HCT116 (cell line): ENCODE measurements at regions not wholly inside any gene's neighbourhood (a gene's known extent, or its start where the extent isn't known, plus 50 kb on each side); places are given as distances from the start of the nearest gene placed in this dataset.

ENCODE experiments used
- ATAC-seq: fragments of 200-7000 bp; cut with Tn5 transposase; 2 replicates; pipeline ENCODE4 v1.9.1; 2020; ENCODE audit warnings: mild to moderate bottlenecking, moderate library complexity
- BruUV-seq: library from RNA; stranded (reverse); fragments of 400-500 nt; replicated peaks from 2 replicates; lab custom pipeline; 2021; lab: Mats Ljungman, UMichigan
- CTCF ChIA-PET: fragments of 300-600 bp; sonication (Branson Sonifier 250); formaldehyde crosslinking; loops from one replicate; lab custom pipeline; 2021; ENCODE audit warnings: antibody characterized with exemption; lab: Charles Lee
- POLR2A ChIA-PET: fragments of 300-600, 350-600 bp; sonication (Branson Sonifier 250); formaldehyde crosslinking; loops from one replicate; lab custom pipeline; 2021; ENCODE audit warnings: antibody characterized with exemption; lab: Charles Lee
- RAD21 ChIA-PET, 2 experiments: fragments of 300-600 bp; sonication (Branson Sonifier 250); formaldehyde crosslinking; loops; one replicate each; lab custom pipeline; 2023; ENCODE audit warnings: low total read pairs in 2 of 2; ENCODE audit not compliant: uncharacterized antibody in 2 of 2, unreplicated experiment in 2 of 2, low non-redundant PET in 1 of 2; lab: Charles Lee
- DNase-seq: peaks from one replicate; pipeline ENCODE4 v3.0.0-alpha.2; 2010; ENCODE audit warnings: low read depth, low spot score
- H2AFZ ChIP-seq: fragments of 200-600 bp; shearing (Covaris generic), sonication (generic); 2 replicates; pipeline ENCODE4 v1.6.1; 2017; ENCODE audit warnings: low read depth, mixed run types, mixed read lengths, antibody characterized with exemption, low read length; ENCODE audit not compliant: poor library complexity, severe bottlenecking
- H3K27ac ChIP-seq: 2 replicates; pipeline ENCODE4 v1.5.1; 2012; ENCODE audit warnings: low read depth, low read length
- H3K27me3 ChIP-seq: fragments of 200-600 bp; sonication (generic); 2 replicates; pipeline ENCODE4 v1.6.1; 2016; ENCODE audit warnings: mixed run types, low read length, mixed read lengths; ENCODE audit not compliant: insufficient read depth
- H3K36me3 ChIP-seq, 2 experiments: fragments of 200-500 bp in 1 of 2; fragments of 200-600 bp in 1 of 2; sonication (Bioruptor generic) in 1 of 2; sonication (generic) in 1 of 2; 2 replicates each; pipeline versions ENCODE4 v1.5.1 to v1.6.1; 2014 to 2016; ENCODE audit warnings: low read length in 2 of 2, inconsistent platforms in 1 of 2, mixed read lengths in 1 of 2, mixed run types in 1 of 2; ENCODE audit not compliant: insufficient read depth in 2 of 2, control insufficient read depth in 1 of 2
- H3K4me1 ChIP-seq, 2 experiments: fragments of 200-600 bp in 1 of 2; sonication (generic) in 1 of 2; 2 replicates each; pipeline versions ENCODE4 v1.5.1 to v1.6.1; 2012 to 2017; ENCODE audit warnings: low read length in 2 of 2, inconsistent platforms in 1 of 2, mild to moderate bottlenecking in 1 of 2, mixed read lengths in 1 of 2, mixed run types in 1 of 2, moderate library complexity in 1 of 2; ENCODE audit not compliant: insufficient read depth in 2 of 2, control insufficient read depth in 1 of 2
- H3K4me2 ChIP-seq: fragments of 200-600 bp; sonication (generic); 2 replicates; pipeline ENCODE4 v1.6.1; 2017; ENCODE audit warnings: mixed run types, low read length, mixed read lengths
- H3K4me3 ChIP-seq, 2 experiments: fragments of 200-600 bp in 1 of 2; sonication (generic) in 1 of 2; replicated peaks in 1 of 2; 2 replicates each; pipeline ENCODE4 v1.5.1; 2011 to 2016; ENCODE audit warnings: low read length in 2 of 2, control low read depth in 1 of 2, low read depth in 1 of 2, mild to moderate bottlenecking in 1 of 2, mixed read lengths in 1 of 2, mixed run types in 1 of 2
- H3K79me2 ChIP-seq: fragments of 200-600 bp; sonication (generic); 2 replicates; pipeline ENCODE4 v1.6.1; 2017; ENCODE audit warnings: mild to moderate bottlenecking, mixed run types, low read length, moderate library complexity, mixed read lengths; ENCODE audit not compliant: insufficient read depth
- H3K9ac ChIP-seq: fragments of 200-600 bp; sonication (generic); 2 replicates; pipeline ENCODE4 v1.6.1; 2016; ENCODE audit warnings: low read length, mixed read lengths
- H3K9me2 ChIP-seq: fragments of 200-600 bp; sonication (generic), shearing (Covaris generic); 2 replicates; pipeline ENCODE4 v1.6.1; 2017; ENCODE audit warnings: mixed run types, mild to moderate bottlenecking, moderate library complexity; ENCODE audit not compliant: insufficient read depth
- H3K9me3 ChIP-seq, 2 experiments: fragments of 200-500 bp in 1 of 2; fragments of 200-600 bp in 1 of 2; sonication (Bioruptor generic) in 1 of 2; sonication (generic) in 1 of 2; 2 replicates each; pipeline ENCODE4 v1.6.1; 2014 to 2017; ENCODE audit warnings: low read length in 2 of 2, mixed read lengths in 2 of 2, inconsistent platforms in 1 of 2, low read depth in 1 of 2, mild to moderate bottlenecking in 1 of 2, mixed run types in 1 of 2, moderate library complexity in 1 of 2; ENCODE audit not compliant: control insufficient read depth in 1 of 2, insufficient read depth in 1 of 2
- H4K20me1 ChIP-seq: fragments of 200-600 bp; sonication (generic), shearing (Covaris generic); 2 replicates; pipeline ENCODE4 v1.6.1; 2017; ENCODE audit warnings: mixed run types, mild to moderate bottlenecking, moderate library complexity; ENCODE audit not compliant: insufficient read depth
- EGR1 ChIP-seq: IDR thresholded peaks from 2 replicates; pipeline ENCODE4 v1.6.1; 2012; ENCODE audit warnings: low read depth
- EZH2phosphoT487 ChIP-seq: fragments of 200-600 bp; IDR thresholded peaks from 2 replicates; pipeline ENCODE4 v1.6.1; 2018; ENCODE audit warnings: antibody characterized with exemption, borderline replicate concordance
- JUND ChIP-seq: IDR thresholded peaks from 2 replicates; pipeline ENCODE4 v1.6.1; 2012
- SIN3A ChIP-seq: IDR thresholded peaks from 2 replicates; pipeline ENCODE4 v1.6.1; 2012; ENCODE audit warnings: low read depth
- TCF7L2 ChIP-seq: IDR thresholded peaks from 2 replicates; pipeline ENCODE4 v1.7.0; 2011; ENCODE audit warnings: borderline replicate concordance, inconsistent platforms; ENCODE audit not compliant: insufficient read depth, insufficient read length; ENCODE audit errors: extremely low read depth
- YY1 ChIP-seq: IDR thresholded peaks from 2 replicates; pipeline ENCODE4 v1.6.1; 2011; ENCODE audit warnings: low read length, low read depth, moderate library complexity, mild to moderate bottlenecking; ENCODE audit not compliant: insufficient replicate concordance; ENCODE audit errors: extremely low read depth
- ZFX ChIP-seq: fragments of 450-650 bp; IDR thresholded peaks from 2 replicates; pipeline ENCODE4 v1.6.1; 2017
- ZNF274 ChIP-seq: fragments of 200-500 bp; sonication (Bioruptor generic); IDR thresholded peaks from 2 replicates; pipeline ENCODE4 v1.6.1; 2014; ENCODE audit warnings: mild to moderate bottlenecking, low read depth, low read length, inconsistent platforms
- intact Hi-C: fragments of 100-400 bp; cut with micrococcal nuclease; formaldehyde crosslinking; loops from 2 replicates; pipeline ENCODE4 v1.10.0; 2022
- TF ChIP-seq, protein P1 (sequence below): IDR thresholded peaks from 2 replicates; pipeline ENCODE4 v1.6.1; 2011; ENCODE audit warnings: mild to moderate bottlenecking, low read length, moderate library complexity; ENCODE audit not compliant: insufficient replicate concordance; ENCODE audit errors: extremely low read depth
- TF ChIP-seq, protein P2 (sequence below): IDR thresholded peaks from 2 replicates; pipeline ENCODE4 v1.6.1; 2012

DNA sequence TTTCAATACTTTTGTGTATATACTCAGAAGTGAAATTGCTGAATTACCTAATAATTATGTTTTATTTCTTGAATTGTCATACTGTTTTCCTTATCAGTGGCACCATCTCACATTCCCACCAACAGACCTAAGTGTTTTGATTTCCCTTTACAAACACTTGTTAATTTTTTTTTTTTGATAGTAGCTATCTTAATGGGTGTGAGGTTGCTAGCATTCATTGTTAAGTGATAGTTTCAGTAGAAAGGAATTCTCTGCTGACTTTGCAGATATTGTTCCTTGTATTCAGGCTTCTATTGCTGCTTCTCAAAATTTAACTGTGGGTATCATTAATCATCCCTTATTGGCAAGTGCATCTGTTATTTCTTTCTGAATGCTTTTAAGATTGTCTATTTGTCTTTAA lies 927.5 kb upstream of the SLIT2 start:
- no peaks in the 10 kb centered on the region; a peak in 1 of 4 replicates for H3K9me3 ChIP-seq
- no peaks in the 10 kb centered on the region for H3K79me2 ChIP-seq
- ChIA-PET CTCF (no interaction called here), RAD21 (no interaction called here), POLR2A (no interaction called here)
- H3K4me3 ChIP-seq = no peak overlapping the region
- H3K36me3 ChIP-seq = no peaks in the 10 kb centered on the region
- ATAC-seq (no peak), DNase-seq (no peak)
- no peak overlapping the region for H2AFZ ChIP-seq
- no peaks in the 10 kb centered on the region for H4K20me1 ChIP-seq
- no peaks in the 10 kb centered on the region for H3K9me2 ChIP-seq
- no peaks in the 10 kb centered on the region for H3K27me3 ChIP-seq
- no peak for TF ChIP-seq JUND
- no peak for TF ChIP-seq EGR1
- no peak for TF ChIP-seq YY1
- no peak for TF ChIP-seq ZNF274
- no peak for TF ChIP-seq SIN3A
- no peak for TF ChIP-seq ZFX
- TF ChIP-seq, protein P1, sequence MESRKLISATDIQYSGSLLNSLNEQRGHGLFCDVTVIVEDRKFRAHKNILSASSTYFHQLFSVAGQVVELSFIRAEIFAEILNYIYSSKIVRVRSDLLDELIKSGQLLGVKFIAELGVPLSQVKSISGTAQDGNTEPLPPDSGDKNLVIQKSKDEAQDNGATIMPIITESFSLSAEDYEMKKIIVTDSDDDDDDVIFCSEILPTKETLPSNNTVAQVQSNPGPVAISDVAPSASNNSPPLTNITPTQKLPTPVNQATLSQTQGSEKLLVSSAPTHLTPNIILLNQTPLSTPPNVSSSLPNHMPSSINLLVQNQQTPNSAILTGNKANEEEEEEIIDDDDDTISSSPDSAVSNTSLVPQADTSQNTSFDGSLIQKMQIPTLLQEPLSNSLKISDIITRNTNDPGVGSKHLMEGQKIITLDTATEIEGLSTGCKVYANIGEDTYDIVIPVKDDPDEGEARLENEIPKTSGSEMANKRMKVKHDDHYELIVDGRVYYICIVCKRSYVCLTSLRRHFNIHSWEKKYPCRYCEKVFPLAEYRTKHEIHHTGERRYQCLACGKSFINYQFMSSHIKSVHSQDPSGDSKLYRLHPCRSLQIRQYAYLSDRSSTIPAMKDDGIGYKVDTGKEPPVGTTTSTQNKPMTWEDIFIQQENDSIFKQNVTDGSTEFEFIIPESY = no peak
- TF ChIP-seq, protein P2, sequence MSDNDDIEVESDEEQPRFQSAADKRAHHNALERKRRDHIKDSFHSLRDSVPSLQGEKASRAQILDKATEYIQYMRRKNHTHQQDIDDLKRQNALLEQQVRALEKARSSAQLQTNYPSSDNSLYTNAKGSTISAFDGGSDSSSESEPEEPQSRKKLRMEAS = no peak
- TF ChIP-seq EZH2phosphoT487 = no peak
- TF ChIP-seq TCF7L2 = no peak
- no peaks in the 10 kb centered on the region for H3K4me1 ChIP-seq
- intact Hi-C loops = no loop called here
- H3K4me2 ChIP-seq = no peak overlapping the region
- BruUV-seq = no TSS peak
- no peak overlapping the region for H3K27ac ChIP-seq
- no peak overlapping the region for H3K9ac ChIP-seq
